ENCODE measurements at regions not wholly inside any gene's neighbourhood (a gene's known extent, or its start where the extent isn't known, plus 50 kb on each side); places are given as distances from the start of the nearest gene placed in this dataset.

- TF ChIP-seq CTCF (IDR thresholded peaks at IDR 0.05) (no peak), EZH2 (IDR thresholded peaks at IDR 0.05; ENCODE audit: borderline replicate concordance, insufficient read depth, low read depth, low read length, poor library complexity, severe bottlenecking) (no peak)
Measured at GRCh38 chr10:4194231-4194630, 409.2 kb upstream of the KLF6 start.

Measured in B cell (primary cell).